AG04449 (cell line): ENCODE measurements at regions not wholly inside any gene's neighbourhood (a gene's known extent, or its start where the extent isn't known, plus 50 kb on each side); places are given as distances from the start of the nearest gene placed in this dataset.

Experiments used
- CTCF ChIA-PET: fragments of 350-600 bp; formaldehyde crosslinking; extraction: SDS; loops from one replicate; lab custom pipeline; 2021; ENCODE audit warnings: antibody characterized with exemption; lab: Yijun Ruan, JAX
- POLR2A ChIA-PET: fragments of 400-600, 350-600 bp; formaldehyde crosslinking; extraction: SDS; loops from one replicate; lab custom pipeline; 2020; ENCODE audit warnings: antibody characterized with exemption, inconsistent platforms; lab: Yijun Ruan, JAX
- DNase-seq: peaks from one replicate; pipeline ENCODE4 v3.0.0-alpha.2; 2010; ENCODE audit warnings: low read depth, low spot score
- H3K4me3 ChIP-seq: 2 replicates; pipeline ENCODE4 v1.5.1; 2011; ENCODE audit warnings: low read depth, mild to moderate bottlenecking, control low read depth, low read length
- TF ChIP-seq, protein P1 (sequence below): IDR thresholded peaks from one replicate; pipeline ENCODE4 v1.5.1; 2011; ENCODE audit warnings: mild to moderate bottlenecking, moderate library complexity, low read length, control low read depth, inconsistent platforms; ENCODE audit not compliant: insufficient read depth; ENCODE audit errors: missing control alignments

- CTCF ChIA-PET, result interaction anchor here (3.8 kb wide), 1 partner anchor 15 kb away, joined by 18 read pairs; no protein-coding TSS in a partner anchor
- H3K4me3 ChIP-seq, result no peak overlapping the region
- DNase-seq, result no peak
- POLR2A ChIA-PET, result no interaction called here
- TF ChIP-seq, protein P1, sequence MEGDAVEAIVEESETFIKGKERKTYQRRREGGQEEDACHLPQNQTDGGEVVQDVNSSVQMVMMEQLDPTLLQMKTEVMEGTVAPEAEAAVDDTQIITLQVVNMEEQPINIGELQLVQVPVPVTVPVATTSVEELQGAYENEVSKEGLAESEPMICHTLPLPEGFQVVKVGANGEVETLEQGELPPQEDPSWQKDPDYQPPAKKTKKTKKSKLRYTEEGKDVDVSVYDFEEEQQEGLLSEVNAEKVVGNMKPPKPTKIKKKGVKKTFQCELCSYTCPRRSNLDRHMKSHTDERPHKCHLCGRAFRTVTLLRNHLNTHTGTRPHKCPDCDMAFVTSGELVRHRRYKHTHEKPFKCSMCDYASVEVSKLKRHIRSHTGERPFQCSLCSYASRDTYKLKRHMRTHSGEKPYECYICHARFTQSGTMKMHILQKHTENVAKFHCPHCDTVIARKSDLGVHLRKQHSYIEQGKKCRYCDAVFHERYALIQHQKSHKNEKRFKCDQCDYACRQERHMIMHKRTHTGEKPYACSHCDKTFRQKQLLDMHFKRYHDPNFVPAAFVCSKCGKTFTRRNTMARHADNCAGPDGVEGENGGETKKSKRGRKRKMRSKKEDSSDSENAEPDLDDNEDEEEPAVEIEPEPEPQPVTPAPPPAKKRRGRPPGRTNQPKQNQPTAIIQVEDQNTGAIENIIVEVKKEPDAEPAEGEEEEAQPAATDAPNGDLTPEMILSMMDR, result no peak
Observed at GRCh38 chr14:76695263-76695920, 65.9 kb upstream of the VASH1 start.

- POLR2A ChIA-PET, result no interaction called here
- no peak for DNase-seq
- TF ChIP-seq, protein P1, result no peak
- CTCF ChIA-PET, result interaction anchor here (1.3 to 3.8 kb wide), 2 partner anchors 11 to 14 kb away, joined by 5 to 18 read pairs; no protein-coding TSS in a partner anchor
- H3K4me3 ChIP-seq, result no peak overlapping the region
Observed at GRCh38 chr14:76696361-76696760, 64.9 kb upstream of the VASH1 start.

DNA sequence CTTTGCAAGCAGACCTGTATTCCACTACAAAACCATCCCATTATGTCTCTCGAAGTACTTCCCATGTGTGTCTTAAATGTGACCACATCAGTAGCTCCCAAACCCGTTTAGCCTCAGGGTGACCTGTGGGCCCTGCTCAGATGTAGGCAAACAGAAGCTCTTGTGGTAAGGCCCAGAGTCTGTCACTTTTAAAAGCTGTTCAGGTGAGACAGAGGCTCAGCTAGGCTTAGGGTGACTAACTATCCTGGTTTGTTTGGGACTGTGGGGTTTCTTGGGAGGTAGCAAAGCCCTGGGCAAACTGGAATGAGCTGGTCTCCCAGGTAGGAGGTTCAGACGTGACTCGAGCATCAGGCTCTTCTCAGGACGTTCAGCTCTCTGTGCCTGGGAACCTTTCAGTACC, 64.5 kb upstream of the VASH1 start:
- ChIA-PET POLR2A (no interaction called here), CTCF (interaction anchor here (1.3 to 3.8 kb wide), 2 partner anchors 11 to 13 kb away, joined by 5 to 18 read pairs; no protein-coding TSS in a partner anchor)
- TF ChIP-seq, protein P1, result no peak
- DNase-seq, result no peak
- H3K4me3 ChIP-seq, result no peak overlapping the region

- POLR2A ChIA-PET, result no interaction called here
- H3K4me3 ChIP-seq, result no peak overlapping the region
- CTCF ChIA-PET, result interaction anchor here (1.3 to 3.8 kb wide), 2 partner anchors 10 to 13 kb away, joined by 5 to 18 read pairs; no protein-coding TSS in a partner anchor
- TF ChIP-seq, protein P1, result no peak
- DNase-seq, result no peak
Observed at GRCh38 chr14:76697246-76697905, 63.9 kb upstream of the VASH1 start.

DNA sequence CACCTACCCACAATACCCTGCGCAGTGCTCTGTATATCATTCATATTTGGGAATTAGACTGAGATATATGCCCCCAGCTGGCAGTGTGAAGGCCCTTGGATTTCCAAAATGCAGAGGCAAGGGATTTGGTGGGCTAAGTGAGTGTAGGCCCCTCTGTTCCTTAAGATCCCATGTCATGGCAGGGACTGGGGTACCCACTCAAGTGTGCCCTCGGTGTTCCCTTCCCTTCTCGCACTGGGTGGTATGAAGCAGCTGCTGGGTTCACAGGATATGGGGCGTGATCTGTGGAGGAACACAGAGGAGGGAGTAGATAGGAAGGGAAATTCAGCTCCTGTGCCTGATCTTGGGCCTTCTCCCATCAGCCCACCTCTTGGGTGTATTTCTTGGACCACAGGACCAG, 63.1 kb upstream of the VASH1 start:
- no peak overlapping the region for H3K4me3 ChIP-seq
- DNase-seq, result no peak
- TF ChIP-seq, protein P1, result no peak
- CTCF ChIA-PET, result interaction anchor here (1.3 to 3.8 kb wide), 2 partner anchors 12 to 87 kb away, joined by 4 to 18 read pairs; no protein-coding TSS in a partner anchor
- POLR2A ChIA-PET, result no interaction called here

GRCh38 chr14:76698631-76699030, 62.6 kb upstream of the VASH1 start:
- ChIA-PET POLR2A (no interaction called here), CTCF (interaction anchor here (1.3 to 3.9 kb wide), 3 partner anchors 11 to 86 kb away, joined by 4 to 31 read pairs (median 18); no protein-coding TSS in a partner anchor)
- H3K4me3 ChIP-seq, result no peak overlapping the region
- DNase-seq, result no peak
- TF ChIP-seq, protein P1, result no peak
